ENCODE measurements at regions not wholly inside any gene's neighbourhood (a gene's known extent, or its start where the extent isn't known, plus 50 kb on each side); places are given as distances from the start of the nearest gene placed in this dataset.

DNA sequence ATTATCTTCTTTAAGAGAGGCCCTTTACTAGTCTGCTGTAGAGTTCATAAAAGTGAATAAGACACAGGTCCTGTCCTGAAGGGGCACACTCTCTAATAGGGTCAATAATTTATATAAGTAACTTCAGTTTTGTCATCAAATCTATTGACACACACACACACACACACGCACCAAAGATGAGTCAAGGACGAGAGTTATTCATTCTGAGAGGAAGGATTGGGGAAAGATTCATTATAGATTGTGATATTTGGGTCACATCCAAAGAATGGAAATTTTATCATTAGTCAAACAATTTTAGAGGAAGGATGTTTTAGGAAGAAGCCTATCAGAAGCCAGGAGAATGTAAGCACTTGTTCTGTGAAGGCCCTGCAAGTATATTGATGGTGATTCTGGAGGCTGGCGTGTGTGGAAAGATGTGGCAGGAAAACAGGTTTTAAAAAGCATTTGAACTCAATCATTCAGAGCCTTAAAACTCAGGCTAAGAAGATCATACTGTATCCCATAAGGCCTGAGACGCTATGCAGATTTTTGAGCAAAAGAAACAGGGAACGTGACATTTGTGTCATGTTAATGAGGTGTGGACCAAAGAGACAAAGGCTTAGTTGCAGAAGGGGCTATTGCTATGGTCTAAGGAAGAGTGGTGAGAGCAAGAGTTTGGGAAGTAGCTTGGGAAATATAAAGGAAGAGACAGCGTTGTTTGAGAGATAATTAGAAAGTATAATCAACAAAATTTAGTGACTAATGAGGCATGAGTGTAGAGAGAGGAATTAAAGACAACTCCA lies 161.4 kb upstream of the PREP start:
- no peak for TF ChIP-seq EZH2 (IDR thresholded peaks at IDR 0.05; ENCODE audit: borderline replicate concordance, insufficient read depth, low read depth, low read length, poor library complexity, severe bottlenecking)
- TF ChIP-seq, protein P1, sequence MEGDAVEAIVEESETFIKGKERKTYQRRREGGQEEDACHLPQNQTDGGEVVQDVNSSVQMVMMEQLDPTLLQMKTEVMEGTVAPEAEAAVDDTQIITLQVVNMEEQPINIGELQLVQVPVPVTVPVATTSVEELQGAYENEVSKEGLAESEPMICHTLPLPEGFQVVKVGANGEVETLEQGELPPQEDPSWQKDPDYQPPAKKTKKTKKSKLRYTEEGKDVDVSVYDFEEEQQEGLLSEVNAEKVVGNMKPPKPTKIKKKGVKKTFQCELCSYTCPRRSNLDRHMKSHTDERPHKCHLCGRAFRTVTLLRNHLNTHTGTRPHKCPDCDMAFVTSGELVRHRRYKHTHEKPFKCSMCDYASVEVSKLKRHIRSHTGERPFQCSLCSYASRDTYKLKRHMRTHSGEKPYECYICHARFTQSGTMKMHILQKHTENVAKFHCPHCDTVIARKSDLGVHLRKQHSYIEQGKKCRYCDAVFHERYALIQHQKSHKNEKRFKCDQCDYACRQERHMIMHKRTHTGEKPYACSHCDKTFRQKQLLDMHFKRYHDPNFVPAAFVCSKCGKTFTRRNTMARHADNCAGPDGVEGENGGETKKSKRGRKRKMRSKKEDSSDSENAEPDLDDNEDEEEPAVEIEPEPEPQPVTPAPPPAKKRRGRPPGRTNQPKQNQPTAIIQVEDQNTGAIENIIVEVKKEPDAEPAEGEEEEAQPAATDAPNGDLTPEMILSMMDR (IDR thresholded peaks at IDR 0.05): no peak
